RWPE1 (cell line): ENCODE measurements at regions not wholly inside any gene's neighbourhood (a gene's known extent, or its start where the extent isn't known, plus 50 kb on each side); places are given as distances from the start of the nearest gene placed in this dataset.

Experiments used
- CTCF ChIA-PET: fragments of 350-600 bp; sonication (Branson Sonifier 250); formaldehyde crosslinking; extraction: SDS; loops from one replicate; lab custom pipeline; 2021; lab: Yijun Ruan, JAX
- POLR2A ChIA-PET: fragments of 400-600 bp; formaldehyde crosslinking; extraction: SDS; loops from one replicate; lab custom pipeline; 2020; ENCODE audit warnings: antibody characterized with exemption; ENCODE audit not compliant: low non-redundant PET; lab: Yijun Ruan, JAX
- DNase-seq: peaks from one replicate; pipeline ENCODE4 v3.0.0; 2012; ENCODE audit warnings: low spot score
- H3K27ac ChIP-seq: fragments of 450-650 bp; 2 replicates; pipeline ENCODE4 v1.5.1; 2017
- CTCF ChIP-seq: fragments of 450-650 bp; conservative IDR thresholded peaks from 2 replicates; pipeline ENCODE4 v1.5.1; 2017; ENCODE audit warnings: low read depth, mild to moderate bottlenecking

- ChIA-PET CTCF (no interaction called here), POLR2A (no interaction called here)
- no peak for TF ChIP-seq CTCF
- no peak overlapping the region for H3K27ac ChIP-seq
- DNase-seq: no peak
These were observed 350.7 kb downstream of the EFNB2 start for GRCh38 chr13:106184790-106185189.

- CTCF ChIA-PET: interaction anchor here (0.6 kb wide), 1 partner anchor 32 kb away, joined by 3 read pairs; no protein-coding TSS in a partner anchor
- POLR2A ChIA-PET: no interaction called here
- no peak for TF ChIP-seq CTCF
- no peak overlapping the region for H3K27ac ChIP-seq
- no peak for DNase-seq
These were observed 351.9 kb downstream of the EFNB2 start for GRCh38 chr13:106183410-106184065.

GRCh38 chr13:106182404-106182803 is 353.1 kb downstream of the EFNB2 start:
- TF ChIP-seq CTCF: no peak
- peak overlapping the region; percentile 61 for H3K27ac ChIP-seq
- ChIA-PET CTCF (no interaction called here), POLR2A (no interaction called here)
- DNase-seq: peak; percentile 73

- no peak overlapping the region for H3K27ac ChIP-seq
- TF ChIP-seq CTCF: no peak
- DNase-seq: no peak
- CTCF ChIA-PET: no interaction called here
- POLR2A ChIA-PET: no interaction called here
These were observed 356.6 kb downstream of the EFNB2 start for GRCh38 chr13:106178816-106179215.

- no peak for TF ChIP-seq CTCF
- H3K27ac ChIP-seq: no peak overlapping the region
- CTCF ChIA-PET: interaction anchor here (0.7 kb wide), 1 partner anchor 74 kb away, joined by 3 read pairs; no protein-coding TSS in a partner anchor
- DNase-seq: no peak
- POLR2A ChIA-PET: no interaction called here
These were observed 358.3 kb downstream of the EFNB2 start for GRCh38 chr13:106177146-106177545.

- CTCF ChIA-PET: no interaction called here
- POLR2A ChIA-PET: no interaction called here
- no peak overlapping the region for H3K27ac ChIP-seq
- no peak for TF ChIP-seq CTCF
- no peak for DNase-seq
These were observed 359.3 kb downstream of the EFNB2 start for GRCh38 chr13:106176117-106176516.
